Nephron (organoid): ENCODE measurements at regions not wholly inside any gene's neighbourhood (a gene's known extent, or its start where the extent isn't known, plus 50 kb on each side); places are given as distances from the start of the nearest gene placed in this dataset.
A peak's percentile ranks its signal among the peaks of the same experiment; 100 is the strongest.
"Not testable (repeated sequence)": the region's sequence is repeated elsewhere in the genome, so short reads cannot be mapped to it uniquely, and the experiment has no call there.

Source experiments
- H3K27ac Mint-ChIP-seq, 3 experiments: 2 replicates each; pipeline ENCODE4 v1.8.0; 2020; ENCODE audit warnings: mixed read lengths in 3 of 3, mild to moderate bottlenecking in 2 of 3, moderate library complexity in 1 of 3
- H3K27me3 Mint-ChIP-seq: 2 replicates; pipeline ENCODE4 v1.8.0; 2021; ENCODE audit warnings: low read depth, mild to moderate bottlenecking, moderate library complexity, mixed read lengths
- H3K36me3 Mint-ChIP-seq: 2 replicates; pipeline ENCODE4 v1.8.0; 2020; ENCODE audit warnings: low read depth, mixed read lengths
- H3K4me1 Mint-ChIP-seq: 2 replicates; pipeline ENCODE4 v1.8.0; 2020; ENCODE audit warnings: mixed read lengths
- H3K4me3 Mint-ChIP-seq, 3 experiments: 2 replicates each; pipeline ENCODE4 v1.8.0; 2020; ENCODE audit warnings: mild to moderate bottlenecking in 3 of 3, mixed read lengths in 3 of 3, moderate library complexity in 2 of 3
- H3K9me3 Mint-ChIP-seq: 2 replicates; pipeline ENCODE4 v1.8.0; 2020; ENCODE audit warnings: mixed read lengths
- CTCF ChIP-seq, 3 experiments: fragments of 200-600 bp; sonication (generic); IDR thresholded peaks; one replicate each; pipeline ENCODE4 v1.5.0; 2021; ENCODE audit warnings: antibody characterized with exemption in 3 of 3; ENCODE audit not compliant: unreplicated experiment in 3 of 3

- TF ChIP-seq CTCF (IDR thresholded peaks at IDR 0.05; ENCODE audit: unreplicated experiment in 3 of 3), result no peak
- H3K4me1 Mint-ChIP-seq, result peaks cover 22% of the 10 kb centered on the region
- H3K27ac Mint-ChIP-seq, result peak overlapping the region; percentile 67 to 72 (median 68)
- peaks cover 4% of the 10 kb centered on the region for H3K36me3 Mint-ChIP-seq
- H3K4me3 Mint-ChIP-seq, result no peak overlapping the region
- no peaks in the 10 kb centered on the region for H3K27me3 Mint-ChIP-seq
- no peaks in the 10 kb centered on the region for H3K9me3 Mint-ChIP-seq
Observed at GRCh38 chr21:15978215-15978738, 248.5 kb downstream of the USP25 start.

- H3K4me1 Mint-ChIP-seq, result peaks cover 22% of the 10 kb centered on the region
- H3K9me3 Mint-ChIP-seq, H3K4me3 Mint-ChIP-seq, H3K27ac Mint-ChIP-seq, H3K27me3 Mint-ChIP-seq: not testable (repeated sequence)
- peaks cover 10% of the 10 kb centered on the region for H3K36me3 Mint-ChIP-seq
Observed at GRCh38 chr21:15979493-15979892, 249.7 kb downstream of the USP25 start.

GRCh38 chr21:15986277-15986676 lies 256.5 kb downstream of the USP25 start:
- H3K36me3 Mint-ChIP-seq, result peaks cover 7% of the 10 kb centered on the region
- peaks cover 22% of the 10 kb centered on the region for H3K4me1 Mint-ChIP-seq
- H3K9me3 Mint-ChIP-seq, result peaks cover 4% of the 10 kb centered on the region
- H3K27ac Mint-ChIP-seq, result peak overlapping the region; percentile 36 to 91 (median 83)
- TF ChIP-seq CTCF (IDR thresholded peaks at IDR 0.05; ENCODE audit: unreplicated experiment in 3 of 3), result no peak
- H3K27me3 Mint-ChIP-seq, result no peaks in the 10 kb centered on the region
- no peak overlapping the region for H3K4me3 Mint-ChIP-seq

- peaks cover 23% of the 10 kb centered on the region for H3K4me1 Mint-ChIP-seq
- no peak overlapping the region for H3K4me3 Mint-ChIP-seq
- no peaks in the 10 kb centered on the region for H3K27me3 Mint-ChIP-seq
- peaks cover 4% of the 10 kb centered on the region for H3K36me3 Mint-ChIP-seq
- H3K27ac Mint-ChIP-seq, result peak overlapping the region in 1 of 3 experiments; percentile 49
- no peak for TF ChIP-seq CTCF (IDR thresholded peaks at IDR 0.05; ENCODE audit: unreplicated experiment in 3 of 3)
- H3K9me3 Mint-ChIP-seq, result no peaks in the 10 kb centered on the region
Observed at GRCh38 chr21:15992171-15992570, 262.4 kb downstream of the USP25 start.

GRCh38 chr21:15993951-15994350 lies 264.2 kb downstream of the USP25 start:
- Mint-ChIP-seq H3K4me3 (no peak overlapping the region), H3K4me1 (peaks cover 11% of the 10 kb centered on the region), H3K27ac (no peak overlapping the region), H3K9me3 (no peaks in the 10 kb centered on the region), H3K27me3 (no peaks in the 10 kb centered on the region), H3K36me3 (peaks cover 4% of the 10 kb centered on the region)
- no peak for TF ChIP-seq CTCF (IDR thresholded peaks at IDR 0.05; ENCODE audit: unreplicated experiment in 3 of 3)

- Mint-ChIP-seq H3K9me3 (no peaks in the 10 kb centered on the region), H3K27ac (peak overlapping the region; percentile 61 to 84 (median 71)), H3K36me3 (no peaks in the 10 kb centered on the region), H3K27me3 (no peaks in the 10 kb centered on the region), H3K4me1 (peaks cover 32% of the 10 kb centered on the region), H3K4me3 (no peak overlapping the region)
- no peak for TF ChIP-seq CTCF (IDR thresholded peaks at IDR 0.05; ENCODE audit: unreplicated experiment in 3 of 3)
Observed at GRCh38 chr21:15999741-16000140, 270.0 kb downstream of the USP25 start.
